HEK293 (cell line): ENCODE measurements at regions not wholly inside any gene's neighbourhood (a gene's known extent, or its start where the extent isn't known, plus 50 kb on each side); places are given as distances from the start of the nearest gene placed in this dataset.

Source experiments
- CTCF ChIA-PET: fragments of 350-600 bp; formaldehyde crosslinking; extraction: SDS; loops from one replicate; lab custom pipeline; 2021; ENCODE audit warnings: antibody characterized with exemption; lab: Yijun Ruan, JAX
- POLR2A ChIA-PET: fragments of 300-600 bp; formaldehyde crosslinking; extraction: SDS; loops from one replicate; lab custom pipeline; 2020; ENCODE audit warnings: antibody characterized with exemption, inconsistent platforms; lab: Yijun Ruan, JAX
- H3K27ac ChIP-seq: fragments of 200-500 bp; sonication (Bioruptor generic); 2 replicates; pipeline ENCODE4 v1.5.1; 2014; ENCODE audit warnings: low read depth, low read length, control low read depth, inconsistent platforms; ENCODE audit errors: extremely low read depth
- H3K36me3 ChIP-seq, 2 experiments: fragments of 200-500 bp in 1 of 2; sonication (Bioruptor generic) in 1 of 2; 1 replicate in 1 of 2; 2 replicates in 1 of 2; pipeline ENCODE4 v1.5.1; 2014 to 2017; ENCODE audit warnings: inconsistent platforms in 2 of 2, low read length in 2 of 2; ENCODE audit not compliant: control insufficient read depth in 2 of 2, insufficient read depth in 1 of 2
- H3K4me1 ChIP-seq: fragments of 200-500 bp; sonication (Bioruptor generic); 2 replicates; pipeline ENCODE4 v1.5.1; 2014; ENCODE audit warnings: mild to moderate bottlenecking, low read length, inconsistent platforms; ENCODE audit not compliant: control insufficient read depth, insufficient read depth
- H3K4me3 ChIP-seq: 2 replicates; pipeline ENCODE4 v1.5.1; 2011; ENCODE audit warnings: low read depth, mild to moderate bottlenecking, control low read depth, low read length, moderate library complexity
- H3K9me3 ChIP-seq: fragments of 200-500 bp; sonication (Bioruptor generic); 2 replicates; pipeline ENCODE4 v1.5.1; 2014; ENCODE audit warnings: low read depth, low read length, inconsistent platforms; ENCODE audit not compliant: control insufficient read depth, insufficient read depth
- KLF1 ChIP-seq: fragments of 450-650 bp; formaldehyde crosslinking; IDR thresholded peaks from 2 replicates; pipeline ENCODE4 v1.5.1; 2016; ENCODE audit warnings: missing biosample characterization, missing genetic modification characterization
- MEIS1 ChIP-seq: sonication (generic); formaldehyde crosslinking; IDR thresholded peaks from 2 replicates; pipeline ENCODE4 v1.8.1; 2022; ENCODE audit warnings: missing genetic modification reagents, mild to moderate bottlenecking, borderline replicate concordance
- YY1 ChIP-seq: fragments of 450-650 bp; formaldehyde crosslinking; IDR thresholded peaks from 2 replicates; pipeline ENCODE4 v1.5.1; 2018; ENCODE audit warnings: missing biosample characterization, missing genetic modification characterization
- ZBTB17 ChIP-seq: fragments of 450-650 bp; formaldehyde crosslinking; IDR thresholded peaks from 2 replicates; pipeline ENCODE4 v1.5.1; 2016; ENCODE audit warnings: missing biosample characterization, missing genetic modification characterization
- ZNF354C ChIP-seq: fragments of 450-650 bp; formaldehyde crosslinking; IDR thresholded peaks from 2 replicates; pipeline ENCODE4 v1.5.1; 2016; ENCODE audit warnings: missing biosample characterization, missing genetic modification characterization, low read depth, borderline replicate concordance
- ZNF404 ChIP-seq: fragments of 450-650 bp; formaldehyde crosslinking; IDR thresholded peaks from 2 replicates; pipeline ENCODE4 v1.5.1; 2017; ENCODE audit warnings: missing biosample characterization, missing genetic modification characterization
- ZNF549 ChIP-seq: fragments of 450-650 bp; IDR thresholded peaks from 2 replicates; pipeline ENCODE4 v1.5.1; 2018; ENCODE audit warnings: missing biosample characterization, missing genetic modification characterization, mild to moderate bottlenecking, inconsistent platforms, moderate library complexity
- ZNF561 ChIP-seq: fragments of 450-650 bp; IDR thresholded peaks from 2 replicates; pipeline ENCODE4 v1.5.1; 2018; ENCODE audit warnings: missing biosample characterization, missing genetic modification characterization, borderline replicate concordance
- ZNF585B ChIP-seq: fragments of 450-650 bp; formaldehyde crosslinking; IDR thresholded peaks from 2 replicates; pipeline ENCODE4 v1.5.1; 2016; ENCODE audit warnings: missing biosample characterization, missing genetic modification characterization
- ZNF791 ChIP-seq: fragments of 450-650 bp; formaldehyde crosslinking; IDR thresholded peaks from 2 replicates; pipeline ENCODE4 v1.5.1; 2016; ENCODE audit warnings: missing biosample characterization, missing genetic modification characterization
- ZNF837 ChIP-seq: fragments of 450-650 bp; formaldehyde crosslinking; IDR thresholded peaks from 2 replicates; pipeline ENCODE4 v1.5.1; 2016; ENCODE audit warnings: missing biosample characterization, missing genetic modification characterization
- ZSCAN30 ChIP-seq: fragments of 450-650 bp; IDR thresholded peaks from 2 replicates; pipeline ENCODE4 v1.5.1; 2018; ENCODE audit warnings: missing biosample characterization, mild to moderate bottlenecking, missing genetic modification characterization, moderate library complexity
- TF ChIP-seq, protein P1 (sequence below): fragments of 450-650 bp; IDR thresholded peaks from 2 replicates; pipeline ENCODE4 v1.5.1; 2018; ENCODE audit warnings: missing biosample characterization, mild to moderate bottlenecking, missing genetic modification characterization
- TF ChIP-seq, protein P2 (sequence below): fragments of 450-650 bp; formaldehyde crosslinking; IDR thresholded peaks from 2 replicates; pipeline ENCODE4 v1.5.1; 2017; ENCODE audit warnings: missing biosample characterization, missing genetic modification characterization
- TF ChIP-seq, protein P3 (sequence below): fragments of 450-650 bp; formaldehyde crosslinking; IDR thresholded peaks from 2 replicates; pipeline ENCODE4 v1.5.1; 2016; ENCODE audit warnings: missing biosample characterization, missing genetic modification characterization
- TF ChIP-seq, protein P4 (sequence below): fragments of 450-650 bp; formaldehyde crosslinking; IDR thresholded peaks from 2 replicates; pipeline ENCODE4 v1.5.1; 2017; ENCODE audit warnings: missing biosample characterization, missing genetic modification characterization
- TF ChIP-seq, protein P5 (sequence below): fragments of 450-650 bp; formaldehyde crosslinking; IDR thresholded peaks from 2 replicates; pipeline ENCODE4 v1.5.1; 2016; ENCODE audit warnings: missing biosample characterization, missing genetic modification characterization
- TF ChIP-seq, protein P6 (sequence below): fragments of 450-650 bp; formaldehyde crosslinking; IDR thresholded peaks from 2 replicates; pipeline ENCODE4 v1.5.1; 2016; ENCODE audit warnings: missing biosample characterization, missing genetic modification characterization, borderline replicate concordance

DNA sequence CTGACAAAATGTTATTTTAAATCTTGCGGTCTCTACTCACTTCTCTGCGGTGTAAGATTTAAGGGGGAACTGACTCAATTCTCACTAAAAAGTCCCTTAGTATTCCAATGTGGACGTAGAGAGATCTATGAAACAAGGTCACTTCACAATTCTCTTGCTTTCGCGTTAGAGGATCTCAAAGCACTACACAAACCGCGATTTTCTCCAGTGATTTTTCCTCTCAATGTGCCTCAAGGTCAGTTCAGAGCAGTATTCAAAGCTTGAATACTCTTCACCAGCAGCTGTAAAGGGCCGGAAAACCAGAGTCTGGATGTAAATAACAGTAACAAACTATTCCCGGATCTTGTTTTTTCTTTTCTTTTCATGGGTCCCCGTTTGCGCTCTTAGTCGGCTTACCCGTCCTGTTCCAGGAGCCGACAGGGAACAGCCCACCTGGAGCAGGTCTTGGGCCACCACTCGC, 128.2 kb downstream of the TMEM161B start:
- no peak for TF ChIP-seq ZNF561 (tag by site-specific recombination)
- TF ChIP-seq KLF1 (tag by site-specific recombination), result no peak
- TF ChIP-seq, protein P1, sequence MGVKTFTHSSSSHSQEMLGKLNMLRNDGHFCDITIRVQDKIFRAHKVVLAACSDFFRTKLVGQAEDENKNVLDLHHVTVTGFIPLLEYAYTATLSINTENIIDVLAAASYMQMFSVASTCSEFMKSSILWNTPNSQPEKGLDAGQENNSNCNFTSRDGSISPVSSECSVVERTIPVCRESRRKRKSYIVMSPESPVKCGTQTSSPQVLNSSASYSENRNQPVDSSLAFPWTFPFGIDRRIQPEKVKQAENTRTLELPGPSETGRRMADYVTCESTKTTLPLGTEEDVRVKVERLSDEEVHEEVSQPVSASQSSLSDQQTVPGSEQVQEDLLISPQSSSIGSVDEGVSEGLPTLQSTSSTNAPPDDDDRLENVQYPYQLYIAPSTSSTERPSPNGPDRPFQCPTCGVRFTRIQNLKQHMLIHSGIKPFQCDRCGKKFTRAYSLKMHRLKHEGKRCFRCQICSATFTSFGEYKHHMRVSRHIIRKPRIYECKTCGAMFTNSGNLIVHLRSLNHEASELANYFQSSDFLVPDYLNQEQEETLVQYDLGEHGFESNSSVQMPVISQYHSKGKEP (tag by site-specific recombination), result no peak
- TF ChIP-seq ZNF585B (tag by site-specific recombination), result no peak
- no peak for TF ChIP-seq ZSCAN30 (tag by site-specific recombination)
- no peak for TF ChIP-seq YY1 (tag by site-specific recombination)
- no peak for TF ChIP-seq ZNF354C
- TF ChIP-seq, protein P2, sequence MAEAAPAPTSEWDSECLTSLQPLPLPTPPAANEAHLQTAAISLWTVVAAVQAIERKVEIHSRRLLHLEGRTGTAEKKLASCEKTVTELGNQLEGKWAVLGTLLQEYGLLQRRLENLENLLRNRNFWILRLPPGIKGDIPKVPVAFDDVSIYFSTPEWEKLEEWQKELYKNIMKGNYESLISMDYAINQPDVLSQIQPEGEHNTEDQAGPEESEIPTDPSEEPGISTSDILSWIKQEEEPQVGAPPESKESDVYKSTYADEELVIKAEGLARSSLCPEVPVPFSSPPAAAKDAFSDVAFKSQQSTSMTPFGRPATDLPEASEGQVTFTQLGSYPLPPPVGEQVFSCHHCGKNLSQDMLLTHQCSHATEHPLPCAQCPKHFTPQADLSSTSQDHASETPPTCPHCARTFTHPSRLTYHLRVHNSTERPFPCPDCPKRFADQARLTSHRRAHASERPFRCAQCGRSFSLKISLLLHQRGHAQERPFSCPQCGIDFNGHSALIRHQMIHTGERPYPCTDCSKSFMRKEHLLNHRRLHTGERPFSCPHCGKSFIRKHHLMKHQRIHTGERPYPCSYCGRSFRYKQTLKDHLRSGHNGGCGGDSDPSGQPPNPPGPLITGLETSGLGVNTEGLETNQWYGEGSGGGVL (tag by site-specific recombination), result no peak
- no peak for TF ChIP-seq ZBTB17 (tag by site-specific recombination)
- no peak for TF ChIP-seq ZNF791
- TF ChIP-seq, protein P3, sequence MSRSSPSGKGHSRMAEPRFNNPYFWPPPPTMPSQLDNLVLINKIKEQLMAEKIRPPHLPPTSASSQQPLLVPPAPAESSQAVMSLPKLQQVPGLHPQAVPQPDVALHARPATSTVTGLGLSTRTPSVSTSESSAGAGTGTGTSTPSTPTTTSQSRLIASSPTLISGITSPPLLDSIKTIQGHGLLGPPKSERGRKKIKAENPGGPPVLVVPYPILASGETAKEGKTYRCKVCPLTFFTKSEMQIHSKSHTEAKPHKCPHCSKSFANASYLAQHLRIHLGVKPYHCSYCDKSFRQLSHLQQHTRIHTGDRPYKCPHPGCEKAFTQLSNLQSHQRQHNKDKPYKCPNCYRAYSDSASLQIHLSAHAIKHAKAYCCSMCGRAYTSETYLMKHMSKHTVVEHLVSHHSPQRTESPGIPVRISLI (tag by site-specific recombination), result no peak
- no peak for TF ChIP-seq ZNF404 (tag by site-specific recombination)
- no peak for TF ChIP-seq MEIS1 (CRISPR knock-in tag)
- TF ChIP-seq ZNF549 (tag by site-specific recombination), result no peak
- no peak for TF ChIP-seq ZNF837 (tag by site-specific recombination)
- TF ChIP-seq, protein P4, sequence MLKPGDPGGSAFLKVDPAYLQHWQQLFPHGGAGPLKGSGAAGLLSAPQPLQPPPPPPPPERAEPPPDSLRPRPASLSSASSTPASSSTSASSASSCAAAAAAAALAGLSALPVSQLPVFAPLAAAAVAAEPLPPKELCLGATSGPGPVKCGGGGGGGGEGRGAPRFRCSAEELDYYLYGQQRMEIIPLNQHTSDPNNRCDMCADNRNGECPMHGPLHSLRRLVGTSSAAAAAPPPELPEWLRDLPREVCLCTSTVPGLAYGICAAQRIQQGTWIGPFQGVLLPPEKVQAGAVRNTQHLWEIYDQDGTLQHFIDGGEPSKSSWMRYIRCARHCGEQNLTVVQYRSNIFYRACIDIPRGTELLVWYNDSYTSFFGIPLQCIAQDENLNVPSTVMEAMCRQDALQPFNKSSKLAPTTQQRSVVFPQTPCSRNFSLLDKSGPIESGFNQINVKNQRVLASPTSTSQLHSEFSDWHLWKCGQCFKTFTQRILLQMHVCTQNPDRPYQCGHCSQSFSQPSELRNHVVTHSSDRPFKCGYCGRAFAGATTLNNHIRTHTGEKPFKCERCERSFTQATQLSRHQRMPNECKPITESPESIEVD (tag by site-specific recombination), result no peak
- TF ChIP-seq, protein P5, sequence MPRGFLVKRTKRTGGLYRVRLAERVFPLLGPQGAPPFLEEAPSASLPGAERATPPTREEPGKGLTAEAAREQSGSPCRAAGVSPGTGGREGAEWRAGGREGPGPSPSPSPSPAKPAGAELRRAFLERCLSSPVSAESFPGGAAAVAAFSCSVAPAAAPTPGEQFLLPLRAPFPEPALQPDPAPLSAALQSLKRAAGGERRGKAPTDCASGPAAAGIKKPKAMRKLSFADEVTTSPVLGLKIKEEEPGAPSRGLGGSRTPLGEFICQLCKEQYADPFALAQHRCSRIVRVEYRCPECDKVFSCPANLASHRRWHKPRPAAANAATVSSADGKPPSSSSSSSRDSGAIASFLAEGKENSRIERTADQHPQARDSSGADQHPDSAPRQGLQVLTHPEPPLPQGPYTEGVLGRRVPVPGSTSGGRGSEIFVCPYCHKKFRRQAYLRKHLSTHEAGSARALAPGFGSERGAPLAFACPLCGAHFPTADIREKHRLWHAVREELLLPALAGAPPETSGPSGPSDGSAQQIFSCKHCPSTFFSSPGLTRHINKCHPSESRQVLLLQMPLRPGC (tag by site-specific recombination), result no peak
- TF ChIP-seq, protein P6, sequence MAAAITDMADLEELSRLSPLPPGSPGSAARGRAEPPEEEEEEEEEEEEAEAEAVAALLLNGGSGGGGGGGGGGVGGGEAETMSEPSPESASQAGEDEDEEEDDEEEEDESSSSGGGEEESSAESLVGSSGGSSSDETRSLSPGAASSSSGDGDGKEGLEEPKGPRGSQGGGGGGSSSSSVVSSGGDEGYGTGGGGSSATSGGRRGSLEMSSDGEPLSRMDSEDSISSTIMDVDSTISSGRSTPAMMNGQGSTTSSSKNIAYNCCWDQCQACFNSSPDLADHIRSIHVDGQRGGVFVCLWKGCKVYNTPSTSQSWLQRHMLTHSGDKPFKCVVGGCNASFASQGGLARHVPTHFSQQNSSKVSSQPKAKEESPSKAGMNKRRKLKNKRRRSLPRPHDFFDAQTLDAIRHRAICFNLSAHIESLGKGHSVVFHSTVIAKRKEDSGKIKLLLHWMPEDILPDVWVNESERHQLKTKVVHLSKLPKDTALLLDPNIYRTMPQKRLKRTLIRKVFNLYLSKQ (tag by site-specific recombination), result no peak
- Histone ChIP-seq H3K4me1 (no peaks in the 10 kb centered on the region), H3K9me3 (no peaks in the 10 kb centered on the region), H3K36me3 (no peaks in the 10 kb centered on the region), H3K27ac (peak overlapping the region; percentile 73; the same call in 1 of the 2 replicates), H3K4me3 (peak overlapping the region; percentile 47)
- ChIA-PET POLR2A (interaction anchor here (0.7 to 0.8 kb wide), 2 partner anchors 148 to 535 kb away, joined by 3 to 9 read pairs; no protein-coding TSS in a partner anchor), CTCF (interaction anchor here (0.6 to 1.4 kb wide), 3 partner anchors 95 to 1626 kb away, joined by 3 to 5 read pairs (median 3); no protein-coding TSS in a partner anchor)
